GM21529 (cell line): ENCODE measurements at regions not wholly inside any gene's neighbourhood (a gene's known extent, or its start where the extent isn't known, plus 50 kb on each side); places are given as distances from the start of the nearest gene placed in this dataset.
"Not testable (repeated sequence)": the region's sequence is repeated elsewhere in the genome, so short reads cannot be mapped to it uniquely, and the experiment has no call there.

Experiments
- ATAC-seq: cut with Tn5 transposase; IDR thresholded peaks from one replicate; pipeline ENCODE4 v1.9.1; 2021; ENCODE audit not compliant: unreplicated experiment

DNA sequence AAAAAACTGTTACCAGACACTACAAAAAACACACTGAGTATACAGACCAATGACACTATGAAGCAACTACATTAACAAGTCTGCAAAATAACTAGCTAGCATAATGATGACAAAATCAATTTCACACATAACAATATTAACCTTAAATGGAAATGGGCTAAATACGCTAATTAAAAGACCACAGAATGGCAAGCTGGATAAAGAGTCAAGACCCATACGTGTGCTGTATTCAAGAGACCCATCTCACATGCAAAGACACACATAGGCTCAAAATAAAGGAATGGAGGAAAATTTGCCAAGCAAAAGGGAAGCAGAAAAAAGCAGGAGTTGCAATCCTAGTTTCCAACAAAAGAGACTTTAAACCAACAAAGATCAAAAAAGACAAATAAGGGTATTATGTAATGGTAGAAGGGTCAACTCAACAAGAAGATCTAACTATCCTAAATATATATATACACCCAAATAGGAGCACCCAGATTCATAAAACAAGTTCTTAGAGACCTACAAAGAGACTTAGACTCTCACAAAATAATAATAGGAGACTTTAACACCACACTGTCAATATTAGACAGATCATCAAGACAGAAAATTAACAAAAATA, 158.6 kb downstream of the ALDH8A1 start:
- not testable (repeated sequence) for ATAC-seq

GRCh38 chr6:134787261-134787877, 162.5 kb downstream of the ALDH8A1 start:
- no peak for ATAC-seq

- ATAC-seq = no peak
Measured at GRCh38 chr6:134784336-134784735, 165.6 kb downstream of the ALDH8A1 start.

GRCh38 chr6:134778431-134778830, 171.5 kb downstream of the ALDH8A1 start:
- no peak for ATAC-seq

GRCh38 chr6:134774201-134774638, 175.7 kb downstream of the ALDH8A1 start:
- no peak for ATAC-seq

- no peak for ATAC-seq
Measured at GRCh38 chr6:134772671-134773360, 177.1 kb downstream of the ALDH8A1 start.

- ATAC-seq = no peak
Measured at GRCh38 chr6:134768931-134769330, 181.0 kb downstream of the ALDH8A1 start.

DNA sequence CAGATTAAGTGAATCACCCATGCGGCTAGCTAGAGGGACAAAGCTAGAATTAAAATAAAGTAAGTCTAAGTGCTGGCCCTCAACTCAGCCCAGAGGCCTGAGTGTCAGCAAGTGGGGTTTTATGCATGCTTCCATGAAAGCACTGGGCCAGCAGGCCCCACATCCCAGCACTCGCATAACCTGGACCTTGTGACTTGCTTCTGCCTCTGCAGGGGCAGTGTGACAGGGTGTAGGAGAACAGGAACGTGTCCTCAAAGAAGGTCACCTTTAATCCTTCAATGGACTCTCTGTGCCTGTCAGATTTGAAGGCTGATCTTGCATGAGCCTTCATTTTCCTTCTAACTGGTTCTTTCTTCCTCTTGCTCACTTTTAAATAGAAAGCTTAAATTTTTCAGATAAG, 183.4 kb downstream of the ALDH8A1 start:
- ATAC-seq = no peak

GRCh38 chr6:134764741-134765140, 185.2 kb downstream of the ALDH8A1 start:
- no peak for ATAC-seq

- not testable (repeated sequence) for ATAC-seq
Measured at GRCh38 chr6:134763575-134763974, 186.3 kb downstream of the ALDH8A1 start.

GRCh38 chr6:134758621-134759020, 191.3 kb downstream of the ALDH8A1 start:
- no peak for ATAC-seq

DNA sequence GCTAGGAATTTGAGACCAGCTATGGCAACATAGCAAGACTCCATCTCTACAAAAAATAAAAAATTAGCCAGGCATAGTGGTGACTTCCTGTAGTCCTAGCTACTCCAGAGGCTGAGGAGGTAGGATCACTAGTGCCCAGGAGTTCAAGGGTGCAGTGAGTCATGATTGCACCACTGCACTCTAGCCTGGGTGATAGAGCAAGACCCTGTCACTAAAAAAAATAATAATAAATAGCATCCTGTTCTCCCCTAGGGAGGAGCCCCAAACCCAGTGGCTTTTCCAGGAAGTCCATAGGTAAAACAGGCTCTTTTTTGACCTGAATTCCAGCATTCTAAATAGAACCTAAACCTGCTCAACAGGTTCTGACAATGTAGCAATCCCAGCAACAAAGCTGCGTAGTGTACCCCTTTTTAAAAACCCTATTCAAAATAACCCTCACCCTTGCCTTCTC, 192.0 kb downstream of the ALDH8A1 start:
- ATAC-seq = no peak

DNA sequence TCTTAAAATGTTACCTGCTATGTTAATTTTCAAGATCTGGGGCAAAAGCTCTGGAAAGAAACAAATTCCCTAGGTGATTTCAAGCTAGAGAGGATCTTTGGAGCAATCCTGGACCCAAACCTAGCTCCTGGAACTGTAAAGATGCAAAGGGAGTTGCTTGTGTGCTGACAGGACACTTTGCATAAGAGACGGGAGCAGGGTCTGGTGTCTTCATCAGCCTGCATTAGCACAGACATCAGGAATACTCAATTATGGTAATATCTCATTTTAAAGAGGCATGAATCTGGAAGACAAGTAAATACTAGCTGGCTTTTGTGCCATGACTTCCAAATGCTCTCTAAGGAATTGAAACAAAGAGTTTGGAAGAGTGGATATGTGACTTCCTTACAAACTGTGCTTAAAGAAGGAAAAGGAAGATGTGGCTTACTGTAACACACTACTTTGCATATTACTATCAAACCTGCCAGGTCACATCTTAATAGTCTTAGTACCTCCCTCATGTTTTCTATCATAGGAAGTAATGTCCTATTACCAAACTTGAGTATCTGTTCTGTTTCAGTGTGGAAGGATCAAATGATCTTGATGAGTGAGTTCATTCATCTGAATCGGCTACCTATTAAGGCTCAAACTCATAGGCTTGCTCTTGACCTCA, 193.4 kb downstream of the ALDH8A1 start:
- no peak for ATAC-seq

- no peak for ATAC-seq
Measured at GRCh38 chr6:134754013-134754690, 195.7 kb downstream of the ALDH8A1 start.

DNA sequence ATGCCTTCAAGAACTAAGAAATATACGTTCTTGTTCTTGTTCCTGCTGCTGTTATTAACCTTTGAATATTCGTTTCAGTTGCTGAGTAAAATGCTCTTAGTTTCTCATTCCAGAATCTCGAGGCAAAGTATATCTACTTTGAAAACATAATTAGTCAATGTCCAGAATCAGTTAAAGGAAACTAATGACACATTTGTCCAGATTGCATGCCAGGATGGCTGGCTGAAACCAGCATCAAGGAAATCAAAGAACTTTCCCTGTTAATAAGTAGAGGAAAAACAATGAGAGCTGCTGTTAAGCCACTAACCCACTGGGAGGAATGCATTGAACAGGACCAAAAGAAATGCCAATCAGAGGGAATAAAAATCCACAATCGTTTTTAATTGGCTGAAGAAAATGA, 196.9 kb downstream of the ALDH8A1 start:
- ATAC-seq = no peak

DNA sequence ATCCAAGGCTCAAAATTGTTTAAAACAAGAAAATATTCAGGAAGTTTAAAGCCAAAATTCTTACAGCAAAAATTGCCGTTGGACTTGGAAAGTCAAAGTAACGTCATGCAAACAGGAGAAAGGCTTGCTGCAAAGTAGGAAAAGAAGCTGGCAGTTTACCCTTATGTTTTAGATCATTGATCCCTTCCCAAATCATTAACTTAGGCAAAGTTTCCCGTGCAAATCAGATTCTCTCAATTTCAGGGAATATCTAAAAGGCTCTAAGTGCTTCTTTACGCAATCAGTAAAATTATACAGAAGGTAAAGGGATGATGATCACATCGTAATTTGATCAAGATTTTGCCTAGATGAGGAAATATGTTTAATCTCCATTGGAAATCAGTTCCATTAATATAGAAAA, 197.5 kb downstream of the ALDH8A1 start:
- ATAC-seq = no peak

DNA sequence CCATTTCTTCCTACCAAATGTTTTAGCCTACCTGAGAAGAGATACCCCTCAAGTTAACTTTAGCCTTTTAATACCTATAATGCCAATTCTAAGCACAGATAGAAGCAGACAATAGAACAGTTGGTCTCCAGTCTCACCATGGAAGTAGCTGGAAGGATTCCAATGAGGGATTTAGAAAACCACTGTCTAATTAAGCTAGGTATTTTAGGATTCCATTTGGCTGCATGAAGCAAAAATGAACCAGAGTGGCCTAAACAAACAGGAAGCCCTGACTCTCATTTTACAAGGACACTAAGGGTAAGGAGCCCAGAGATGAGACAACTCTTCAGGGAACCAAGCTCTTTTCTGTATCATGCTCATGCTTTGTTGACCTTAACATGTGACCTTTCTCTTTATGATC, 199.2 kb downstream of the ALDH8A1 start:
- ATAC-seq = no peak

DNA sequence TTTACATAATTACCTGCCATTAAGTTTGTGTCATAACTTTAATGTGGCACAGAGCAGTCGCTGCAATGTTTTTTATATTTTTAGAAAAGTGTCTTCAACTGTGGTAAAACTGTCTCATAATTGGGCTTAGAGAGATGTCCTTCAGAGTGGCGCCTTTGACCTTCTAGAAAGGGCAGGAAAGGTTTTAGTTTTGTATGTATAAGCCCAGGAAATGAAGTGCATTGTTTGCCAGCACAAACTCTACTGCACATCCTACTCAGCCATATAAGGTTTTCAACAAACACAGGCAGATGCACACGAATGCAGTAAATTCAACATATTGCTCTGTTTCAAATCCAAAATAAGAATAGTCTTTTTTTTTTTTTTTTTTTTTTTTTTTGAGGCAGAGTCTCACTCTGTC, 201.4 kb downstream of the ALDH8A1 start:
- ATAC-seq = no peak

DNA sequence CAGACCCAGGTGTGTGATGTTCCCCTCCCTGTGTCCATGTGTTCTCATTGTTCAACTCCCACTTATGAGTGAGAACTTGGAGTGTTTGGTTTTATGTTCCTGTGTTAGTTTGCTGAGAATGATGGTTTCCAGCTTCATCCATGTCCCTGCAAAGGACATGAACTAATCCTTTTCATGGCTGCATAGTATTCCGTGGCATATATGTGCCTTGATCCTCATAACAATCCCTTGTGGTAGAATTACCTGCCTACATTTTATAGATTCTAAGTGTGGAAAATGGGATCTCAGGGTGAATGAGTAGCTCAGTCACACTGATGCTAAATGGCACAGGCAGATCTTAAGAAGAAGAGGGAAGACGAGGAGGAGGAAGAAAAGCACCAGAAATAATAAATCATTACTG, 202.7 kb downstream of the ALDH8A1 start:
- ATAC-seq = not testable (repeated sequence)

DNA sequence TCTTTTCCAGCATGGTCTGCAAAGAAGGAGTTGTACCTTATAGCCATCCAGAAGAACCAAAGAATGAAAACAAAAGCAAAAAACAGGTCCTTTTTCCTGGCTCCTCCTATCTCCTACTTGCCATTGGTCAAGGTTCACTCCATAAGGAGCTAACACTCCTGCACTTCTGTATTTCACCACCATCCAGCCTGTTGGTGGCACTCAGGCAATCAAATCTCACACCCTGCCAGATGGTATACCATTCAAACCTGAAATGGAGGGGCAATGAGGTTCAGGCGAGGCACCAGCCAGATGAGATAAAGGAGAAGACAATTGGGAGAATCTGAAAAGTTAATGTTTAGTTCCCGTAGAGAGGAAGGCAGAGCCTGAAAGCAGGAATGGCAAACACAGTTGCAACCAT, 203.8 kb downstream of the ALDH8A1 start:
- ATAC-seq = no peak

- not testable (repeated sequence) for ATAC-seq
Measured at GRCh38 chr6:134745192-134745591, 204.7 kb downstream of the ALDH8A1 start.
